Fibroblast of skin of right quadriceps (primary cell): ENCODE measurements at regions not wholly inside any gene's neighbourhood (a gene's known extent, or its start where the extent isn't known, plus 50 kb on each side); places are given as distances from the start of the nearest gene placed in this dataset.
A peak's percentile ranks its signal among the peaks of the same experiment; 100 is the strongest.
"Not testable (repeated sequence)": the region's sequence is repeated elsewhere in the genome, so short reads cannot be mapped to it uniquely, and the experiment has no call there.

Experiments
- DNase-seq: peaks from one replicate; pipeline ENCODE4 v3.0.0-alpha.2; 2013

GRCh38 chr12:80045594-80045993 is 53.7 kb upstream of the OTOGL start:
- peak; percentile 93 for DNase-seq

GRCh38 chr12:80044694-80045046 is 54.7 kb upstream of the OTOGL start:
- peak; percentile 95 for DNase-seq

- peak; percentile 88 for DNase-seq
These were observed 57.6 kb upstream of the OTOGL start for GRCh38 chr12:80041692-80042091.

GRCh38 chr12:80041071-80041470 is 58.3 kb upstream of the OTOGL start:
- DNase-seq: no peak

- peak; percentile 82 for DNase-seq
These were observed 59.1 kb upstream of the OTOGL start for GRCh38 chr12:80040075-80040738.

GRCh38 chr12:80038062-80038560 is 61.2 kb upstream of the OTOGL start:
- no peak for DNase-seq

GRCh38 chr12:80033448-80033847 is 65.9 kb upstream of the OTOGL start:
- DNase-seq: peak; percentile 92

- no peak for DNase-seq
These were observed 66.4 kb upstream of the OTOGL start for GRCh38 chr12:80032946-80033345.

GRCh38 chr12:80031229-80031628 is 68.1 kb upstream of the OTOGL start:
- no peak for DNase-seq

- no peak for DNase-seq
These were observed 73.7 kb upstream of the OTOGL start for GRCh38 chr12:80025638-80026037.

- DNase-seq: no peak
These were observed 79.6 kb upstream of the OTOGL start for GRCh38 chr12:80019691-80020090.

GRCh38 chr12:80018119-80018518 is 81.2 kb upstream of the OTOGL start:
- DNase-seq: no peak

GRCh38 chr12:80017261-80017870 is 82.0 kb upstream of the OTOGL start:
- no peak for DNase-seq

GRCh38 chr12:80016684-80017083 is 81.8 kb upstream of the PPP1R12A start:
- DNase-seq: no peak

GRCh38 chr12:80015660-80016059 is 80.8 kb upstream of the PPP1R12A start:
- DNase-seq: no peak

GRCh38 chr12:80003744-80004143 is 68.8 kb upstream of the PPP1R12A start:
- DNase-seq: not testable (repeated sequence)

- no peak for DNase-seq
These were observed 66.7 kb upstream of the PPP1R12A start for GRCh38 chr12:80001562-80001961.

GRCh38 chr12:80000831-80001230 is 65.9 kb upstream of the PPP1R12A start:
- DNase-seq: no peak

GRCh38 chr12:79998554-79998953 is 63.7 kb upstream of the PPP1R12A start:
- DNase-seq: no peak

GRCh38 chr12:79997096-79997791 is 62.3 kb upstream of the PPP1R12A start:
- peak; percentile 53 for DNase-seq

GRCh38 chr12:79995385-79996084 is 60.6 kb upstream of the PPP1R12A start:
- DNase-seq: peak; percentile 66

GRCh38 chr12:79993106-79993862 is 58.4 kb upstream of the PPP1R12A start:
- no peak for DNase-seq

GRCh38 chr12:79991586-79991985 is 56.7 kb upstream of the PPP1R12A start:
- no peak for DNase-seq
